Myocyte (in vitro differentiated cells): ENCODE measurements at regions not wholly inside any gene's neighbourhood (a gene's known extent, or its start where the extent isn't known, plus 50 kb on each side); places are given as distances from the start of the nearest gene placed in this dataset.

ENCODE experiments used
- DNase-seq: peaks from one replicate; pipeline ENCODE4 v3.0.0-alpha.2; 2012; ENCODE audit warnings: low read depth

GRCh38 chr20:16175322-16175961 is 397.8 kb downstream of the KIF16B start:
- DNase-seq: no peak

DNA sequence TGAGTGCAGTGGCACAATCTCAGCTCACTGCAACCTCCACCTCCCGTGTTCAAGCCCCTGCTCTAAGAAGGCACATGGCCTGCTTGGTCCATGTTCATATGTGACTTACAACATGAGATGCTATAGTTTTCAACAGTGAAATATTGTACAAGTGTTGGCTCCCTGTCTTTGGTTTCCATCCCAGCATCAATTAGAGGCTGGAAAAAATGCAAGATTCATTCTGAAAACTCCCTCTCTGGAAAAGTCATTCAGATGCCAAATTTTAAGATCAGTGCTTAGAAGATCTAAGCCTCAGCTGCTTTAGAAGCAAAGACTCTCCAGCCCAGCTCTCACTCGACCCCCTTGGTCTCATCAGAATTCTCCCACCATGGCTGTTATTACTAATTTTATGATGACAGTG is 398.9 kb downstream of the KIF16B start:
- DNase-seq: no peak

DNA sequence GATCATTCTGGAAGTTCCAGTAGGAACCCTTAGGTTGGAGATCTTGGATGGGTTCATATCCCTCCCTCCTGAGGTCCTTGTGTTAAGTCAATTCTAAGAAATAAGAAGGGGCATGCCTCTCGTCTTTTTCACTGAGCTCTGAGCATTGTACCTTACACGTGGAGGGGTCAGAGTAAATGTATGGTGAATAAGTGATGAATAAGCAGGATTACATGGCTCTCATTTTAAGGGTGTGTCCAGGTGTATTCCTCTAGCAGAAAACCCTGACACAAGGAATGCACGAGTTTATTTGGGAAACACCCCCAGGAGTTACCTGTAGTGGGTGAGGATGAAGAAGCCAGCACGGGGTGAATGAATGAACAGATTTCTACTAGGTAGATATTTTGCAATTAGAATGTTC is 400.2 kb downstream of the KIF16B start:
- DNase-seq: no peak

- no peak for DNase-seq
Observed at GRCh38 chr20:16171180-16171579, 402.1 kb downstream of the KIF16B start.

DNA sequence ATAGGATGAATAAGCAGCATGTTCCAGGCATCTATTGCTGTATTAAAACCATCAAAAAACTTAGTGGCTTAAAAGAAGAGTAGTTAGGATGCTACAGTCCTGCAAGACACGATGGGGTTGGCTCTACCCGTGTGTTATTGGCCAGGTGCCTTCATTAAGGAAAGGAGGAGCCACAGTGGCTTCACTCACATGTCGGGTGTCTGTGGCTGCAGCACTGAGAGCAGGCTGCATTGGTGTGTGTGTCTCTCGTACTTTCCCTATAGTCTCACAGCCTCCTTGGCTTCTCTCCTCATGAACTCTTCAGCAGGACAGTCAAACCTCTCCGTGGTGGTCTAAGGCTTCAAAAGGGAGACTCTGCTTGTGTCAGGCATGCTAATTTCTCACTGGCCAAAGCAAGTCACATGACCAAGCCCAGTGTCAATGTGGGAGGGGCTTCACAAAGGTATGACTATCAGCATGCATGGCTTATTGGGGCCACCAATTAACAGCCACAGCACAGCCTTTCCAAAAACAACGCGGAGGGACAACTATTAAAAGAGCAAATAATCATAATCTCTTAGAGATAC is 402.8 kb downstream of the KIF16B start:
- DNase-seq: no peak

DNA sequence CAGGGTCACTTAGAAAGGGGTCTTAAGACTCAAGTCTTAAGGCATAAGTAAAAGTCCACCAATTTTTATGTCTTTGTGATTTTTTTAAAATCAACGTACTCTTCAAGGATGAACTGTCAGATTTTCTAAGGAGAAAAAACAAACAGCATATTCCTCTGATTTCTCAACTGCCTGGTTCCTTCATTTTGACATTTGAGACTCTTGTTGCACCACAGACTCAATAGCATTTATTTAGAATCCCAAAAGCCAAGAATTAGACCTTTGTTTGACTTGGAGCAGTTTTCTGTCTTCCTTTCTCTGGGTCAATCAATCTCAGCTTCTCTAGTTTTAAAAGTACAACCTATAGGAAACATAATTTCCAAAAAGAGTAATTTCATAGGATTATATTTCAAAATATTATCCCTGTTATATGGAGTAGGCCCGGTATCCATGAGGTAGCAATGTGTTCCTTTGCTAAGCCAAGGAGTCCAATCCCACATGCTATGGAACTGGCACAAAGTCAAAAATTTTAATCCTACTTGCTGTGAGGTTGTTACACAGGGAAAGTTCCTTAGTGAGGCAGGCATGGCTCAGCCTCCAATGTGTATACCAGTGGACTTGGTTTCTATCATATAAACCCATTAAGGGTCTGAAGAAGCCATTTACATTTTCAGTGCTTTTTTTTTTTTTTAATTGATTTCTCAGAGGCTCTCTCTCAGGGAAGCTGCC is 405.7 kb downstream of the KIF16B start:
- DNase-seq: no peak

DNA sequence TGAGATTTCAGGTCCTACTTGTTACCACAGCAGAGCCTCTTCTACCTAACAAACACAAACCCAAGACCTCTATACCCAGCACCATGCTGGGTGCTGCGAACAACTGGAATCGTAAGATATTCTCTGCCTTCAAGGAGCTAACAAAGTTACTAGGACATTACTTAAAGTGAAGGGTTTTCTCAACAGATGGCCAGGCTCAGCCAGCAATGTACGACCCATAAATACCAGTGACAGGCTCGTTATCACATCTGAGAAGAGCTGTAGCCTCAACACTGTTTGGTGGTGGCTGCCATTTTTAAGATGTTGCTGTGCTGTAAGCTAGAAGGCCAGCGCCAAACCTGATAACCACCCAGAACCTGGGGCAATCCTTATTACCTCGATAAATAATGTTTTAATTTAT is 406.5 kb downstream of the KIF16B start:
- no peak for DNase-seq

DNA sequence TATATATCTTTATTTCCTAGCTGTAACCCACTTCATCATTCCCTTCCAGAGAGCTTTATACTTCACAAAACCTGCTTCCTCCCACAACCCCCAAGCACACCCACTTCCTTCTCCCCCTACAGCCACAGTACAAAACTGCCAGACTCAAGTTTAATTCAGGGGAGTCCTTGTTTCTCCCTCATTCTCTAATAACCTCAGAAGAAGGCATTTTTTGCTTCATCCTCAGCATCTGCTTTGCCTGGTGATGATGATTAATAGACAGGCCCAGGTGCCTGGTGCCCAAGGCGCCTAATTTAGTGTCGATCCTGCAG is 414.3 kb downstream of the KIF16B start:
- DNase-seq: no peak

DNA sequence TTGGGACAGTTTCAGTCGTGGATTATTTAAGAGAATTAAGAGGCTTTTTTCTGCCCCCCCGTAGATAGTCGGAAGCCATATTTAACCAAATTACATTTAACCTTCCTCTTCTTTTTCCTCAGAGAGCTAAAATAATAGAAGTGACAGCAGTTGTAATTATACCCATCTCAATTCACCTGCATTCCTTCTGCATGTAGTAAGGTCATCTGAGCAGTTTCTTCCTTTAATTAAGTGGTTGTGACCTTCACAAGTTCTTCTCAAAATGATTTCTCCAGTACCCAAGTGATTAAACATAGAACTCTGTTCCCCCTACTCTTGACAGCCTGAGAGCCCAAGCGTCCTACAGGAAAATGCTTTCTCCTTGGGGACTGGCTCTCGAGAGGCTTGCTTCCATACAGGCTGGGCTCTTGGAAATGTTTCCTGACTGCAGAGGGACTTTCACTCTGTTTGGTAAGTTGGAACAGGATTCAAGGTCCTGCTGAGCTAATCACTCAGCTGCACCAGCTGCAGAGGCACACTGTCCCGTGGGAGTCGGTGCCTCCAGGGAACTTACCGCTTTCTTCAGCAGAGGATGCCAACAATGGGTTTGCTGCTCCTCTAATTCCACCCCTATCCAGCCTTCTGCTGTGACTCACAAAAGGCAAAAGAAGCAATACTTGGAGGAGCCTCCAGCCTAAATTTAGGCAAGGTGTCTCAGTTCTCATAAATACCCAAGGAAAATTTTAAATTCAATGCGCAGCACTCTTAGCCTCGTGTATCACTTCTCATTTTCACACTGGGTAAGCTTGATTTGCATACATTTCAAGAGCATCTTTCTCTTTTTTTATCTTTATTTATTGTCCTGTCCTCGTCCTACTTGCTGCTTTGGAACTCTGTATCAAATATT is 414.9 kb downstream of the KIF16B start:
- DNase-seq: no peak

GRCh38 chr20:16147916-16148315 is 425.3 kb downstream of the KIF16B start:
- peak; percentile 94 for DNase-seq

- DNase-seq: peak; percentile 68
Observed at GRCh38 chr20:16147216-16147615, 426.0 kb downstream of the KIF16B start.

DNA sequence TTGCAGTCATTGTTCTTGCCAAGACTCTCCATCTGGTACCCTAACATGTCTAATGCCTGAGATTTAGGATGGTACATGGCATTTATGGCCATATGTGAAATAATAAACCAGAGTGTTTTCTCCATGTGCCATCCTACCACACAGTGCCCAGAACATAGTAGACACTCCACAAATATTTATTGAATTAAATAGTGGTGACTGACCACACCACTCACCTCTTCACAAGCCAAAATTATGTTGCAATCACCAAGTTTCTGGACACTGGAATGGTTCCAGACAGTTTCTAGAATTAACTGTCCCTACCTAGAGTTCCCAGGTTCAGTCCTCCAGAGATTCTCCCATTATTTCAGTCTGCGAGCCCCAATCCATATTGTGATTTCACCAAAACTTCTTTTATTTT is 427.3 kb downstream of the KIF16B start:
- DNase-seq: no peak

GRCh38 chr20:16143596-16143995 is 429.7 kb downstream of the KIF16B start:
- peak; percentile 85 for DNase-seq

- DNase-seq: no peak
Observed at GRCh38 chr20:16135630-16136029, 437.6 kb downstream of the KIF16B start.

GRCh38 chr20:16132036-16132798 is 441.0 kb downstream of the KIF16B start:
- no peak for DNase-seq

- no peak for DNase-seq
Observed at GRCh38 chr20:16129411-16129810, 443.8 kb downstream of the KIF16B start.

DNA sequence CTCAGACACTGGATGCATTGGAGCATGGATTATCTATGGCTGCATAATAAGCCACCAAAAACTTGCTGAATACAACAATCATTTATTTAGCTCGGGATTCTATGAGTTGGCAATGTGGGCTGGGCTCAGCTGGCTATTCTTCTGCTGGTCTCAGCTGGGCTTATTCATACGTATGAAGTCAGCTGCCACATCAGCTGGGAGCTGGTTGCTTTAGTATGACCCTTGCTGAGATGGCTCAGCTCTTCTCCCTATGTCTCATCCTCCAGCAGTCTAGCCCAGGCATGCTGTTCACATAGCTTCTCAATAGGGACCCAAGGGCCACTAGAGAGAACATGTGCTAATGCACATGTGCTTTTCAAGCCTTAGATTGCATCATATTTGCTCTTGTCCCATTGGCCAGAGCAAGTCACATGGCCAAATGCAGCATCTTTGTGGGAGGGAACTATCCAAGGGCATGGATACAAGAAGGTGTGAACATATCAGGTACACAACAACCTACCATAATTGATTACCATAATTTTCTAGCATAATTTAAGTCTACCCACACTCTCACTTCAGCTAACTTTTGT is 444.6 kb downstream of the KIF16B start:
- DNase-seq: no peak

DNA sequence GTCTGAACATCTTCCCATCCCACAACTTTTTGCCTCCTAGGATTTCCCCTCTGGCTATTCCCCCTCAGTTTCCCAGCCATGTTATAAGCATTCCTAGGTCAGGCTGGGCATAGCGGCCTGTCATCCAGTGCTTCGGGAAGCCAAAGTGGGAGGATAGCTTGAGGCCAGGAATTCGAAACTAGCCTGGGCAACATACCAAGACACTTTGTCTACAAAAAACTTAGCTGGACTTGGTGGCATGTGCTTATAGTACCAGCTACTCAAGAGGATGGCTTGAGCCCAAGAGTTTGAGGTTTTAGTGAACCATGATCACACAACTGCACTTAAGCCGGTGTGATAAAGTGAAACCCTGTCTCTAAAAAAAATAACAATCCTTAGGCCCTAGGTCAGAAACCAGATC is 447.4 kb downstream of the KIF16B start:
- DNase-seq: peak; percentile 82

GRCh38 chr20:16124911-16125776 is 448.1 kb downstream of the KIF16B start:
- no peak for DNase-seq

- DNase-seq: no peak
Observed at GRCh38 chr20:16124491-16124890, 448.8 kb downstream of the KIF16B start.
